GM13977 (cell line): ENCODE measurements at regions not wholly inside any gene's neighbourhood (a gene's known extent, or its start where the extent isn't known, plus 50 kb on each side); places are given as distances from the start of the nearest gene placed in this dataset.
"Not testable (repeated sequence)": the region's sequence is repeated elsewhere in the genome, so short reads cannot be mapped to it uniquely, and the experiment has no call there.

ENCODE experiments used
- DNase-seq: peaks from one replicate; pipeline ENCODE4 v3.0.0; 2012; ENCODE audit warnings: low spot score
- in situ Hi-C: fragments of 300-500 bp; cut with MboI; formaldehyde crosslinking; loops from one replicate; pipeline ENCODE4 v1.12.0; 2022; ENCODE audit warnings: low sequenced_read_pairs, low pct_unique_long_range_greater_than_20kb, mixed read lengths, inconsistent platforms; ENCODE audit not compliant: unreplicated experiment
- TF ChIP-seq, protein P1 (sequence below): IDR thresholded peaks from 2 replicates; pipeline ENCODE4 v1.5.1; 2012; ENCODE audit warnings: mild to moderate bottlenecking, control low read depth; ENCODE audit not compliant: insufficient read depth; ENCODE audit errors: extremely low read depth, missing control alignments

DNA sequence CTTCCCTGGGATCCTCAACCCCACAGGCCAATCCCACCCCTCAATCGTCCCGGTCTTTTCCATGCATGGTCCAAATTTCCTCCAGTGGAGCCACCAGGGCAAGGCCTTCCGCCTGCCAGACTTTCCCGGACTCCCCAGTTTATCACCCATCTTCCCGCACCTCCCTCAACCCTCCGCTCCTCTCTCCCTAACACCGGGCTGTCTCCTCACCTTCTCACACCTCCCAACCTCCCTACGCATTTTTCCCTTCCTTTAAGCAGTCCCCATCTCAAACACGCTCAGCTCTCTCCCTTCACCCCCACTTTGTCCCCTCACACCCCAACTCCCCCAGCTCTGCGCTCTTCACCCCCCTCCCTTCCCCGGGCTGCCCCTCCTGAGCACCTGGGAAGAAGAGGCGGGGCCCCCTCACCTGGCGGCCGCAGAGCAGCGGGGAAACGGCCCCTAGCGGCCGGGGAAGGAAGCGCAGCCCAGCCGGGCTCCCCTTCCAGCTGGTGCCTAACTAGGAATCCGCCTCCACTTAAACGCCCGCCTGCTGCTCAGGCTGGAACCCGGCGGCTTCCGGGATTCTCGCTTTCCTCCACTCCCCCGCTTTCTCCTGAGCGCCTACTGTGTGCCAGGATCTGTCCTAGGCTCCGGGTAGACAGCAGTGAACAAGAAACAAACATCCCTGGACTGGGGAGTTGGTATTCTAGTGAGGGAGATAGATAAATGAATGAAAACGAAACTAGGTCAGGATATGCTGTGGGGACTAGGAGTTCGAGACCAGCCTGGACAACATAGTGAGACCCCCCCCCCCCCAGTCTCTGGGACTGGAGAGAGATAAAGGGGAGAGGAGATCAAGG is 126.7 kb downstream of the CRLF3 start:
- peak; percentile 68 for DNase-seq
- in situ Hi-C loops = not testable (repeated sequence)
- TF ChIP-seq, protein P1, sequence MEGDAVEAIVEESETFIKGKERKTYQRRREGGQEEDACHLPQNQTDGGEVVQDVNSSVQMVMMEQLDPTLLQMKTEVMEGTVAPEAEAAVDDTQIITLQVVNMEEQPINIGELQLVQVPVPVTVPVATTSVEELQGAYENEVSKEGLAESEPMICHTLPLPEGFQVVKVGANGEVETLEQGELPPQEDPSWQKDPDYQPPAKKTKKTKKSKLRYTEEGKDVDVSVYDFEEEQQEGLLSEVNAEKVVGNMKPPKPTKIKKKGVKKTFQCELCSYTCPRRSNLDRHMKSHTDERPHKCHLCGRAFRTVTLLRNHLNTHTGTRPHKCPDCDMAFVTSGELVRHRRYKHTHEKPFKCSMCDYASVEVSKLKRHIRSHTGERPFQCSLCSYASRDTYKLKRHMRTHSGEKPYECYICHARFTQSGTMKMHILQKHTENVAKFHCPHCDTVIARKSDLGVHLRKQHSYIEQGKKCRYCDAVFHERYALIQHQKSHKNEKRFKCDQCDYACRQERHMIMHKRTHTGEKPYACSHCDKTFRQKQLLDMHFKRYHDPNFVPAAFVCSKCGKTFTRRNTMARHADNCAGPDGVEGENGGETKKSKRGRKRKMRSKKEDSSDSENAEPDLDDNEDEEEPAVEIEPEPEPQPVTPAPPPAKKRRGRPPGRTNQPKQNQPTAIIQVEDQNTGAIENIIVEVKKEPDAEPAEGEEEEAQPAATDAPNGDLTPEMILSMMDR = peak; percentile 90

- TF ChIP-seq, protein P1 = no peak
- in situ Hi-C loops = no loop called here
- no peak for DNase-seq
These were observed 128.3 kb downstream of the CRLF3 start for GRCh38 chr17:30696234-30696633.

- in situ Hi-C loops, DNase-seq: not testable (repeated sequence)
These were observed 129.2 kb downstream of the CRLF3 start for GRCh38 chr17:30695265-30695811.

DNA sequence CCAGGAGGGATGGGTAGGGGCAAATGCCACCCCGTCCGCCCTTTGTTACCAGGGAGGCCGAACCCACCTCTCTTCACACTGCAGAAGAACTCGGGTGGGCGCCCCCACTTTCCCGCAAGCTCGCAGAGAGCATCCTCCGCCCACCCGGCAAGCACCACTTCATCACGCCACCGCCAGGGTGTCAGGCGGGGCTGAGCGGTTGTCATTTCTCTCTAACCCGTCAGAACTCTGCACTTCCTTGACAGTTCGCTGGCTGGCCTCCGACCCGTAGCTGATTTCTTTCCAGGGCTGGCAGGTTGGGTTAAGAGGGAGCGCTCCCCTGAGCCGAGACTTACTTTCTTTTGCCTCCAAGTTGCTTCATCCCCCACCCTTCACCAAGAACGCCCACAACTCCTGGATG is 130.7 kb downstream of the CRLF3 start:
- DNase-seq, in situ Hi-C loops: not testable (repeated sequence)

DNA sequence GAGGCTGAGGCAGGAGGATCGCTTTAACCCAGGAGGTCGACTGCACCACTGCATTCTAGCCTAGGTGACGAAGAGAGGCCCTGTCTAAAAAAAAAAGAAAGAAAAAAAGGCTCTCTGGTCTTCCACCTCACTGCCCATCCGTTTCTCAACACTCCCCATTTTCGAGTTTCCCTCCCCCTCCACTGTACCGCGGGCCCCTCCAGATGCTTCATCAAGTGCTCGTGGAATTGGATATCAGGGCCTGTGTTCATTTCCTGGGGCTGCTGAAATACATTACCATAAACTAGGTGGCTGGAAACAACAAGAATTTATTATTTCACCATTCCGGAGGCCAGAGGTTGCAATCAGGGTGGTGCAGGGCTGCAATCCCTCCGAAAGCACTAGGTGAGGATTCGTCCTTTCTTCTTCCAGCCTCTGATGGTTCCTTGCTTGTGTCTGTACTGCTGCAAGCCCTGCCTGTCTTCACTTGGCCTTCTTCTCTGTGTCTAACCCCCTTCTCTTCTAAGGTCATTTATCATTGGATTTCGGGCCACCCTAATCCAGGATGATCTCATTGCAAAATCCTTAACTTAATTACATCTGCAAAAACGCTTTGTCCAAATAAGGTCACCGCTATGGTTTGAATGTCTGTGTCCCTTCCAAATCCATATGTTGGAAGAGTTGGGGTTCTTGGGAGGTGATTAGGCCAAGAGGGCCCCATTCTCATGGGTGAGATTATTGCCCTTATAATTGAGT is 135.1 kb downstream of the CRLF3 start:
- DNase-seq, in situ Hi-C loops: not testable (repeated sequence)

- DNase-seq, in situ Hi-C loops: not testable (repeated sequence)
These were observed 137.7 kb downstream of the CRLF3 start for GRCh38 chr17:30686538-30687479.

- DNase-seq, in situ Hi-C loops: not testable (repeated sequence)
These were observed 142.2 kb downstream of the CRLF3 start for GRCh38 chr17:30682280-30682679.

DNA sequence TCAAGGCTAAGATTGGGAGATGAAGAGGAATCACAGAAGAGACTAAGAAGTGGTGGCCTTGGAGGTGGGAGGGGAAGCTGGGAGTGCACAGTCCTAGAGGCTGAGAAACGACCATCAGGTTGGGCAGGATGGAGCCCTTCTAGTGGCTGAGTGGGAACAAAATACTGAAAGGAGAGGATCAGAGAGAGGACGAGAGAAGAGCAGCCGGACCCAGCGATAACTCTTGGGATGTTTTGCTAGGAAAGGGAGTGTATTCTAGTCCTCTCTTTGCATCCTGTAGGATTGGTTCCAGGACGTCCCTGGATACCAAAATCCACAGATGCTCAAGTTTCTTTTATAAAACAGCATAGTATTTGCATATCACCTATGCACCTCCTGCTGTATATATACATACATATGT is 143.8 kb downstream of the CRLF3 start:
- DNase-seq, in situ Hi-C loops: not testable (repeated sequence)

DNA sequence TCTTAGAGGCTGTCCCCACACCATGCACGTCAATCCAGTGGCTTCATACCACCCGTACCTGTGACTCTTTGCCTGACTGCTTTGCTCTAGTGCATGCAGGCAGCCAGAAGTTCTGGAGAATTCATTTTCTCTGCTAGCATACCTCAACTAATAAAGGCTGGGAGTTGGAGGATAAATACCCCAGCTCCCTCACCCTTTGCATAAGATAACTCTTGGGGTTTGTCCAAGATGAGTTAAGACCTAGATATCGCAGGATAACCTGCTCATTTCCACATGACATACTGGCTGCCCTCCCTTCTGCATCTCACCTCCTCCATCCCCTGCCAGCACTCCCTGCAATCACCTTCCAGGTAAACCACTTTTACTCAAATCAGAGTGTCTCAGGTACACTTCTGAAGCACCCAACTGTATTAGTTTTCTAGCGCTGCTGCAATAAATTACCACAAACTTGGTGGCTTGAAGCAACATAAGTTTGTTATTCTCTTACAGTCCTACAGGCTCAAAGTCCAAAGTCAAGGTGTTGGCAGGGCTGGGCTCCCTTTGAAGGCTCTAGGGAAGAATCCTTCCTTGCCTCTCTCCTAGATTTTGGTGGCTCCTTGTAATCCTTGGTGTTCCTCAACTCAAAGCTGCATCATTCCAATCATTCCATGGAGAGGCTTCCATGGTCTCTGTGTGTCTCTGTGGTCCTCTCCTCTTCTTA is 146.8 kb downstream of the CRLF3 start:
- in situ Hi-C loops = no loop called here
- no peak for DNase-seq
- TF ChIP-seq, protein P1 = no peak

- in situ Hi-C loops = not testable (repeated sequence)
These were observed 148.6 kb downstream of the CRLF3 start for GRCh38 chr17:30675777-30676492.

GRCh38 chr17:30669217-30669649 is 155.3 kb downstream of the CRLF3 start:
- DNase-seq, in situ Hi-C loops: not testable (repeated sequence)

More at GRCh38 chr17:30675777-30676492, 148.6 kb downstream of the CRLF3 start:
- not testable (repeated sequence) for DNase-seq
